SK-N-SH (cell line): ENCODE measurements at regions not wholly inside any gene's neighbourhood (a gene's known extent, or its start where the extent isn't known, plus 50 kb on each side); places are given as distances from the start of the nearest gene placed in this dataset.

Experiments used
- CTCF ChIA-PET: fragments of 300-600, 350-600 bp; formaldehyde crosslinking; extraction: SDS; loops from one replicate; lab custom pipeline; 2021; lab: Yijun Ruan, JAX
- POLR2A ChIA-PET: fragments of 350-600 bp; sonication (Branson Sonifier 250); formaldehyde crosslinking; extraction: SDS; loops from one replicate; lab custom pipeline; 2020; ENCODE audit warnings: antibody characterized with exemption, inconsistent platforms; lab: Yijun Ruan, JAX
- DNase-seq: peaks from one replicate; pipeline ENCODE4 v3.0.0; 2012
- H2AFZ ChIP-seq: fragments of 200-600 bp; sonication (generic); 2 replicates; pipeline ENCODE4 v1.8.1; 2016; ENCODE audit warnings: antibody characterized with exemption, mild to moderate bottlenecking, low read depth
- H3F3A ChIP-seq: fragments of 200-600 bp; sonication (generic); replicated peaks from 2 replicates; pipeline ENCODE3; 2016; ENCODE audit warnings: antibody characterized with exemption, mild to moderate bottlenecking; ENCODE audit not compliant: insufficient read depth
- H3K27ac ChIP-seq, 2 experiments: fragments of 200-500 bp in 1 of 2; fragments of 200-600 bp in 1 of 2; sonication (Bioruptor generic) in 1 of 2; sonication (generic), shearing (Covaris generic) in 1 of 2; 2 replicates each; pipeline versions ENCODE4 v1.5.1 to v1.6.1; 2014 to 2016; ENCODE audit warnings: low read depth in 2 of 2, inconsistent platforms in 1 of 2, low read length in 1 of 2, mild to moderate bottlenecking in 1 of 2, mixed read lengths in 1 of 2
- H3K27me3 ChIP-seq: fragments of 200-600 bp; sonication (generic), shearing (Covaris generic); 2 replicates; pipeline ENCODE4 v1.6.1; 2016; ENCODE audit warnings: mixed run types; ENCODE audit not compliant: insufficient read depth
- H3K36me3 ChIP-seq, 2 experiments: fragments of 200-500 bp in 1 of 2; fragments of 200-600 bp in 1 of 2; sonication (Bioruptor generic) in 1 of 2; sonication (generic) in 1 of 2; replicated peaks in 1 of 2; 2 replicates each; pipeline versions ENCODE3 to v1.5.1; 2014 to 2016; ENCODE audit warnings: low read length in 1 of 2, mild to moderate bottlenecking in 1 of 2; ENCODE audit not compliant: insufficient read depth in 2 of 2, control insufficient read depth in 1 of 2
- H3K4me1 ChIP-seq, 2 experiments: fragments of 200-500 bp in 1 of 2; fragments of 200-600 bp in 1 of 2; sonication (Bioruptor generic) in 1 of 2; sonication (generic), shearing (Covaris generic) in 1 of 2; 2 replicates each; pipeline versions ENCODE4 v1.5.1 to v1.6.1; 2014 to 2016; ENCODE audit warnings: low read depth in 1 of 2, low read length in 1 of 2, mixed run types in 1 of 2; ENCODE audit not compliant: insufficient read depth in 2 of 2, control insufficient read depth in 1 of 2
- H3K4me2 ChIP-seq: fragments of 200-600 bp; sonication (generic), shearing (Covaris generic); 2 replicates; pipeline ENCODE4 v1.6.1; 2017; ENCODE audit warnings: mixed run types
- H3K4me3 ChIP-seq, 2 experiments: fragments of 200-500 bp in 1 of 2; fragments of 200-600 bp in 1 of 2; sonication (Bioruptor generic) in 1 of 2; sonication (generic), shearing (Covaris generic) in 1 of 2; 2 replicates each; pipeline versions ENCODE4 v1.5.1 to v1.8.1; 2014 to 2016; ENCODE audit warnings: low read depth in 2 of 2, inconsistent platforms in 1 of 2, low read length in 1 of 2, mild to moderate bottlenecking in 1 of 2, mixed read lengths in 1 of 2, moderate library complexity in 1 of 2
- H3K79me2 ChIP-seq: fragments of 200-600 bp; sonication (generic); 2 replicates; pipeline ENCODE4 v1.8.1; 2017; ENCODE audit warnings: mild to moderate bottlenecking; ENCODE audit not compliant: insufficient read depth
- H3K9ac ChIP-seq: fragments of 200-600 bp; sonication (generic); 2 replicates; pipeline ENCODE4 v1.6.1; 2017; ENCODE audit warnings: mixed run types
- H3K9me2 ChIP-seq: fragments of 200-600 bp; sonication (generic); 2 replicates; pipeline ENCODE4 v1.6.1; 2017; ENCODE audit warnings: mixed run types
- H3K9me3 ChIP-seq: fragments of 200-600 bp; sonication (generic); 2 replicates; pipeline ENCODE4 v1.6.1; 2017; ENCODE audit warnings: mixed run types, mild to moderate bottlenecking, moderate library complexity
- H4K20me1 ChIP-seq: fragments of 200-600 bp; sonication (generic); 2 replicates; pipeline ENCODE4 v1.6.1; 2017; ENCODE audit warnings: mild to moderate bottlenecking, mixed run types; ENCODE audit not compliant: insufficient read depth
- CHD2 ChIP-seq: fragments of 150-350 bp; IDR thresholded peaks from 2 replicates; pipeline ENCODE4 v1.6.1; 2018; ENCODE audit warnings: low read length; ENCODE audit not compliant: partially characterized antibody
- EP300 ChIP-seq, 2 experiments: IDR thresholded peaks; 2 replicates each; pipeline versions ENCODE4 v1.4.0 to v1.6.1; 2012; ENCODE audit warnings: borderline replicate concordance in 1 of 2, low read depth in 1 of 2, low read length in 1 of 2
- FOXM1 ChIP-seq: IDR thresholded peaks from 2 replicates; pipeline ENCODE4 v1.4.0; 2012; ENCODE audit warnings: low read depth, mild to moderate bottlenecking
- MEF2A ChIP-seq: IDR thresholded peaks from 2 replicates; pipeline ENCODE4 v1.4.0; 2012; ENCODE audit warnings: low read depth, borderline replicate concordance
- PBX3 ChIP-seq: IDR thresholded peaks from 2 replicates; pipeline ENCODE4; 2012
- POLR2AphosphoS5 ChIP-seq: IDR thresholded peaks from 2 replicates; pipeline ENCODE4 v1.6.1; 2012; ENCODE audit warnings: low read depth, low read length
- RCOR1 ChIP-seq: fragments of 150-350 bp; IDR thresholded peaks from 2 replicates; pipeline ENCODE4 v1.6.1; 2017; ENCODE audit warnings: antibody characterized with exemption, low read length
- REST ChIP-seq: IDR thresholded peaks from 2 replicates; pipeline ENCODE4 v1.6.1; 2012; ENCODE audit warnings: mild to moderate bottlenecking, low read depth, low read length, moderate library complexity
- RFX5 ChIP-seq: IDR thresholded peaks from 2 replicates; pipeline ENCODE4 v1.6.1; 2012; ENCODE audit warnings: mild to moderate bottlenecking, improper control_type of control experiment, low read length
- ZBTB33 ChIP-seq: IDR thresholded peaks from 2 replicates; pipeline ENCODE4 v1.4.0; 2012; ENCODE audit warnings: low read depth, borderline replicate concordance
- WGBS: methylation state at CpG from one replicate; pipeline ENCODE4 v1.1.6; 2017; ENCODE audit warnings: low lambda C conversion rate; 5-methylcytosine and 5-hydroxymethylcytosine counted together
- TF ChIP-seq, protein P1 (sequence below): fragments of 150-350 bp; IDR thresholded peaks from 2 replicates; pipeline ENCODE4 v1.6.1; 2017; ENCODE audit warnings: antibody characterized with exemption, low read length, low read depth, borderline replicate concordance

GRCh38 chr3:148389916-148390315 is 307.8 kb upstream of the AGTR1 start:
- Histone ChIP-seq H3K9me3 (no peaks in the 10 kb centered on the region), H3K79me2 (no peaks in the 10 kb centered on the region), H3K4me2 (no peak overlapping the region), H2AFZ (no peak overlapping the region), H3K9me2 (no peaks in the 10 kb centered on the region), H3K27me3 (no peaks in the 10 kb centered on the region), H3K36me3 (no peaks in the 10 kb centered on the region), H4K20me1 (no peaks in the 10 kb centered on the region), H3K4me1 (no peaks in the 10 kb centered on the region), H3F3A (no peaks in the 10 kb centered on the region), H3K27ac (no peak overlapping the region), H3K4me3 (no peak overlapping the region), H3K9ac (no peak overlapping the region)
- 13% methylated on average over 4 of the region's 4 CpGs for WGBS
- ChIA-PET POLR2A (no interaction called here), CTCF (interaction anchor here (1.6 kb wide), 1 partner anchor 9 kb away, joined by 9 read pairs; no protein-coding TSS in a partner anchor)
- DNase-seq: no peak
- TF ChIP-seq REST (no peak), EP300 (IDR thresholded peaks at IDR 0.05; ENCODE audit: borderline replicate concordance in 1 of 2, low read depth in 1 of 2, low read length in 1 of 2) (no peak), ZBTB33 (no peak), MEF2A (no peak), CHD2 (no peak), PBX3 (no peak), RCOR1 (no peak), FOXM1 (no peak), POLR2AphosphoS5 (no peak), RFX5 (no peak)
- TF ChIP-seq, protein P1, sequence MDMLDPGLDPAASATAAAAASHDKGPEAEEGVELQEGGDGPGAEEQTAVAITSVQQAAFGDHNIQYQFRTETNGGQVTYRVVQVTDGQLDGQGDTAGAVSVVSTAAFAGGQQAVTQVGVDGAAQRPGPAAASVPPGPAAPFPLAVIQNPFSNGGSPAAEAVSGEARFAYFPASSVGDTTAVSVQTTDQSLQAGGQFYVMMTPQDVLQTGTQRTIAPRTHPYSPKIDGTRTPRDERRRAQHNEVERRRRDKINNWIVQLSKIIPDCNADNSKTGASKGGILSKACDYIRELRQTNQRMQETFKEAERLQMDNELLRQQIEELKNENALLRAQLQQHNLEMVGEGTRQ: no peak
